GM18505 (cell line): ENCODE measurements at regions not wholly inside any gene's neighbourhood (a gene's known extent, or its start where the extent isn't known, plus 50 kb on each side); places are given as distances from the start of the nearest gene placed in this dataset.

Source experiments
- ATAC-seq: cut with Tn5 transposase; IDR thresholded peaks from one replicate; pipeline ENCODE4 v1.9.1; 2021; ENCODE audit not compliant: unreplicated experiment
- POLR2A ChIP-seq: IDR thresholded peaks from 4 replicates; pipeline ENCODE4 v1.6.1; 2011; ENCODE audit warnings: borderline replicate concordance; ENCODE audit not compliant: insufficient read depth, insufficient read length; ENCODE audit errors: extremely low read depth

GRCh38 chr1:239843541-239843940 lies 248.1 kb upstream of the FMN2 start:
- ATAC-seq: no peak
- no peak for TF ChIP-seq POLR2A

DNA sequence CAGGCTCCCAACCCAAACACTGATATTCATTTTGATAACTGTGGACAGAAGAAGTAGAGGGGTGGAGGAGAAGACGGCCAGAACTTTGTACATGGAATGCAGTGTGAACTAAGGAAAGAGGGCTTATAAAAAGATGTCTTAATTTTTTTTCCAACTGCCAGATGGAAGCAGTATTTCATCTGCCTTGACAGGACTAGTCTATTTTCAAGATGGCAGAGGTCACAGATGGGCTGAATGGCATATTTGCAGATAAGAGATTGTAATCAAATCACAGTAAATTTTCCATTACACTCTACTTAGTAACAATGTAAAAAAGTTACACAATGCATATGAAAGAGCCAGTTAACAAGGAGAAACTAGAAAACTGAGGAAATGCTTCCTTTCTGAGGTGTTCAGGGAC lies 246.8 kb upstream of the FMN2 start:
- TF ChIP-seq POLR2A: no peak
- no peak for ATAC-seq

DNA sequence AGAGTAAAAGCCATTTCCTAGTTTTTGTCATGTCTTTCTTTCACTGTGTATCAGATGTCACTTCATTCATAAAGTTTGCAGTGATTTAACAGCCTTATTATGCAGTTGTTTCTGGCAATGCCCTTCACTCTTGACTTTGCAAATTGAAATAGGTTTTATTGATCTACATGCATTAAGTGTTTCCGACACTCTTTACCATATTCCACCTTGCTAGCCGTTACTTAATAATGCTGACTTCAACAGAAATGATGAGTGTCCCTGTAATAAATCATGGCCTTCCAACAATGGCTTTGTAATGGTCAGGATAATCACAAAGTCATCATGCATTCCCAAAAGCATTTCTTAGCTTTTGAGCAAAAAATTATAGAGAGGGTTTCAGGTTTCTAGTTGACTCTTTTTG lies 236.8 kb upstream of the FMN2 start:
- no peak for TF ChIP-seq POLR2A
- no peak for ATAC-seq

DNA sequence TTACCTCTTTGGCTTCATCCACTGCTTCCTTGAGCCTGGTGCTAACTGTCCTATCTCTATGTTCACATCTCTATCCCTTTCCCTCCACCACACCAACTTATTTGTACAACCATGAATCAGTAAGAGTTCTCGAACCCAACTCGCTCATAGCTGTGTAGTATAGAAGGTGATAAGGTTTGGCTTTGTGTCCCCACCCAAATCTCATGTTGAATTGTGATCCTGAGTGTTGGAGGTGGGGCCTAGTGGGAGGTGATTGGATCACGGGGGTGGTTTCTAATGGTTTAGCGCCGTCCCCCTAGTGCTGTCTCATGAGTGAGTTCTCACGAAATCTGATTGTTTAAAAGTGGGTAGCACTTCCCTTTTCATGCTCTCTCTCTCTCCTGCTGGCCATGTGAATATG lies 235.6 kb upstream of the FMN2 start:
- no peak for ATAC-seq
- TF ChIP-seq POLR2A: no peak

DNA sequence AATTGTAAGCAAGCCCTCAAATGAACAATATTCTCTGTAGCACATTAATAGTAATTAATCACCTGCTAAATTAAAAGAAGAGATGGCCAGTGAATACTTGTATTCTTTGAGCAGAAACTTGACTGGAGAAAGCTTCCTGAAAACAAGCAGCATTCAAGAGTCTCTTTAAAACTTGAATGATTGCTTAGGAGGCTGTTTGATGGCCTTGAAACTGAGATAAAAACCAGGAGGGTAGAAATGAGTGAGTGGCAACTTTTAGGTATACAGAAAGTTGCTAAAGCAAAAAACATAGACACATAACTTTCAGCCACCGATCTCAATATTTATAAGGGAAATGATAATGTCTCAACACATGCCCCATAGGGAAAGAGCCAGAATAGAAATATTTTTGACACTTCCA lies 234.8 kb upstream of the FMN2 start:
- no peak for TF ChIP-seq POLR2A
- ATAC-seq: no peak

GRCh38 chr1:239858057-239858456 lies 233.6 kb upstream of the FMN2 start:
- TF ChIP-seq POLR2A: no peak
- ATAC-seq: no peak

- ATAC-seq: no peak
- no peak for TF ChIP-seq POLR2A
Measured at GRCh38 chr1:239858529-239858928, 233.2 kb upstream of the FMN2 start.

DNA sequence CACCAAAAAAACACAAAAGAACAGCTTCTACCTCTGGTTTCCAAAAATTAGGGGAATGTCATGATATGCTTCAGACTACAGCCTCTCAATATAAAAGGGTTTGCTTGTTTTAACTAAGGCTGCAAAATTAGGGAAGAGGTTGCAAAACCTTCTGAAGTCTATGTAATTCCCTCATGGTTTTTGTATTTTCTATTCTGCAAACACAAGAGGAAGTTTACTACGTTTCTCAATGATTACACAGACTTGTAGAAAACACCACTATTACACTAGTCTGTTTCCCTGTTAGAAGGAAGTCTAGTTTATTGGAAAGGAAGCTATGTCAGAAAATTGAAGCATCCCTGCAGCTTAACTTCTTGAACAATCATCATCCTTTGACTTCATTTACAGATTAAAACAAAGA lies 229.7 kb upstream of the FMN2 start:
- TF ChIP-seq POLR2A: no peak
- ATAC-seq: no peak

GRCh38 chr1:239868058-239868832 lies 223.4 kb upstream of the FMN2 start:
- no peak for TF ChIP-seq POLR2A

GRCh38 chr1:239870194-239870593 lies 221.5 kb upstream of the FMN2 start:
- no peak for TF ChIP-seq POLR2A
- ATAC-seq: no peak

More at GRCh38 chr1:239868058-239868832, 223.4 kb upstream of the FMN2 start:
- ATAC-seq: no peak

GRCh38 chr1:239872626-239873025 lies 219.1 kb upstream of the FMN2 start:
- no peak for TF ChIP-seq POLR2A
- no peak for ATAC-seq

GRCh38 chr1:239874831-239875230 lies 216.9 kb upstream of the FMN2 start:
- no peak for ATAC-seq
- TF ChIP-seq POLR2A: no peak

GRCh38 chr1:239879321-239880170 lies 212.1 kb upstream of the FMN2 start:
- TF ChIP-seq POLR2A: no peak
- no peak for ATAC-seq

GRCh38 chr1:239882967-239883366 lies 208.7 kb upstream of the FMN2 start:
- ATAC-seq: no peak
- no peak for TF ChIP-seq POLR2A
